HCT116 (cell line): ENCODE measurements at regions not wholly inside any gene's neighbourhood (a gene's known extent, or its start where the extent isn't known, plus 50 kb on each side); places are given as distances from the start of the nearest gene placed in this dataset.
"Not testable (repeated sequence)": the region's sequence is repeated elsewhere in the genome, so short reads cannot be mapped to it uniquely, and the experiment has no call there.

ENCODE experiments used
- ATAC-seq: fragments of 200-7000 bp; cut with Tn5 transposase; 2 replicates; pipeline ENCODE4 v1.9.1; 2020; ENCODE audit warnings: mild to moderate bottlenecking, moderate library complexity
- BruUV-seq: library from RNA; stranded (reverse); fragments of 400-500 nt; replicated peaks from 2 replicates; lab custom pipeline; 2021; lab: Mats Ljungman, UMichigan
- CTCF ChIA-PET: fragments of 300-600 bp; sonication (Branson Sonifier 250); formaldehyde crosslinking; loops from one replicate; lab custom pipeline; 2021; ENCODE audit warnings: antibody characterized with exemption; lab: Charles Lee
- POLR2A ChIA-PET: fragments of 300-600, 350-600 bp; sonication (Branson Sonifier 250); formaldehyde crosslinking; loops from one replicate; lab custom pipeline; 2021; ENCODE audit warnings: antibody characterized with exemption; lab: Charles Lee
- RAD21 ChIA-PET, 2 experiments: fragments of 300-600 bp; sonication (Branson Sonifier 250); formaldehyde crosslinking; loops; one replicate each; lab custom pipeline; 2023; ENCODE audit warnings: low total read pairs in 2 of 2; ENCODE audit not compliant: uncharacterized antibody in 2 of 2, unreplicated experiment in 2 of 2, low non-redundant PET in 1 of 2; lab: Charles Lee
- DNase-seq: peaks from one replicate; pipeline ENCODE4 v3.0.0-alpha.2; 2010; ENCODE audit warnings: low read depth, low spot score
- H2AFZ ChIP-seq: fragments of 200-600 bp; shearing (Covaris generic), sonication (generic); 2 replicates; pipeline ENCODE4 v1.6.1; 2017; ENCODE audit warnings: low read depth, mixed run types, mixed read lengths, antibody characterized with exemption, low read length; ENCODE audit not compliant: poor library complexity, severe bottlenecking
- H3K27ac ChIP-seq: 2 replicates; pipeline ENCODE4 v1.5.1; 2012; ENCODE audit warnings: low read depth, low read length
- H3K27me3 ChIP-seq: fragments of 200-600 bp; sonication (generic); 2 replicates; pipeline ENCODE4 v1.6.1; 2016; ENCODE audit warnings: mixed run types, low read length, mixed read lengths; ENCODE audit not compliant: insufficient read depth
- H3K36me3 ChIP-seq, 2 experiments: fragments of 200-500 bp in 1 of 2; fragments of 200-600 bp in 1 of 2; sonication (Bioruptor generic) in 1 of 2; sonication (generic) in 1 of 2; 2 replicates each; pipeline versions ENCODE4 v1.5.1 to v1.6.1; 2014 to 2016; ENCODE audit warnings: low read length in 2 of 2, inconsistent platforms in 1 of 2, mixed read lengths in 1 of 2, mixed run types in 1 of 2; ENCODE audit not compliant: insufficient read depth in 2 of 2, control insufficient read depth in 1 of 2
- H3K4me1 ChIP-seq, 2 experiments: fragments of 200-600 bp in 1 of 2; sonication (generic) in 1 of 2; 2 replicates each; pipeline versions ENCODE4 v1.5.1 to v1.6.1; 2012 to 2017; ENCODE audit warnings: low read length in 2 of 2, inconsistent platforms in 1 of 2, mild to moderate bottlenecking in 1 of 2, mixed read lengths in 1 of 2, mixed run types in 1 of 2, moderate library complexity in 1 of 2; ENCODE audit not compliant: insufficient read depth in 2 of 2, control insufficient read depth in 1 of 2
- H3K4me2 ChIP-seq: fragments of 200-600 bp; sonication (generic); 2 replicates; pipeline ENCODE4 v1.6.1; 2017; ENCODE audit warnings: mixed run types, low read length, mixed read lengths
- H3K4me3 ChIP-seq, 2 experiments: fragments of 200-600 bp in 1 of 2; sonication (generic) in 1 of 2; replicated peaks in 1 of 2; 2 replicates each; pipeline ENCODE4 v1.5.1; 2011 to 2016; ENCODE audit warnings: low read length in 2 of 2, control low read depth in 1 of 2, low read depth in 1 of 2, mild to moderate bottlenecking in 1 of 2, mixed read lengths in 1 of 2, mixed run types in 1 of 2
- H3K79me2 ChIP-seq: fragments of 200-600 bp; sonication (generic); 2 replicates; pipeline ENCODE4 v1.6.1; 2017; ENCODE audit warnings: mild to moderate bottlenecking, mixed run types, low read length, moderate library complexity, mixed read lengths; ENCODE audit not compliant: insufficient read depth
- H3K9ac ChIP-seq: fragments of 200-600 bp; sonication (generic); 2 replicates; pipeline ENCODE4 v1.6.1; 2016; ENCODE audit warnings: low read length, mixed read lengths
- H3K9me2 ChIP-seq: fragments of 200-600 bp; sonication (generic), shearing (Covaris generic); 2 replicates; pipeline ENCODE4 v1.6.1; 2017; ENCODE audit warnings: mixed run types, mild to moderate bottlenecking, moderate library complexity; ENCODE audit not compliant: insufficient read depth
- H3K9me3 ChIP-seq, 2 experiments: fragments of 200-500 bp in 1 of 2; fragments of 200-600 bp in 1 of 2; sonication (Bioruptor generic) in 1 of 2; sonication (generic) in 1 of 2; 2 replicates each; pipeline ENCODE4 v1.6.1; 2014 to 2017; ENCODE audit warnings: low read length in 2 of 2, mixed read lengths in 2 of 2, inconsistent platforms in 1 of 2, low read depth in 1 of 2, mild to moderate bottlenecking in 1 of 2, mixed run types in 1 of 2, moderate library complexity in 1 of 2; ENCODE audit not compliant: control insufficient read depth in 1 of 2, insufficient read depth in 1 of 2
- H4K20me1 ChIP-seq: fragments of 200-600 bp; sonication (generic), shearing (Covaris generic); 2 replicates; pipeline ENCODE4 v1.6.1; 2017; ENCODE audit warnings: mixed run types, mild to moderate bottlenecking, moderate library complexity; ENCODE audit not compliant: insufficient read depth
- CTCF ChIP-seq, 3 experiments: fragments of 200-600 bp in 1 of 3; sonication (generic) in 1 of 3; IDR thresholded peaks in 2 of 3; conservative IDR thresholded peaks in 1 of 3; 2 replicates each; pipeline ENCODE4 v1.5.1; 2012 to 2017; ENCODE audit warnings: low read depth in 2 of 3, low read length in 2 of 3, antibody characterized with exemption in 1 of 3, borderline replicate concordance in 1 of 3, control low read depth in 1 of 3, mild to moderate bottlenecking in 1 of 3, mixed read lengths in 1 of 3, mixed run types in 1 of 3, moderate library complexity in 1 of 3; ENCODE audit not compliant: insufficient read depth in 1 of 3
- ELF1 ChIP-seq: IDR thresholded peaks from 2 replicates; pipeline ENCODE4 v1.6.1; 2012; ENCODE audit warnings: low read depth, borderline replicate concordance
- EZH2 ChIP-seq: fragments of 200-600 bp; sonication (generic); IDR thresholded peaks from 2 replicates; pipeline ENCODE4 v1.6.1; 2017; ENCODE audit warnings: antibody characterized with exemption, mixed run types
- RAD21 ChIP-seq: IDR thresholded peaks from 2 replicates; pipeline ENCODE4 v1.6.1; 2012; ENCODE audit warnings: low read depth, mild to moderate bottlenecking
- SIN3A ChIP-seq: IDR thresholded peaks from 2 replicates; pipeline ENCODE4 v1.6.1; 2012; ENCODE audit warnings: low read depth
- TCF7L2 ChIP-seq: IDR thresholded peaks from 2 replicates; pipeline ENCODE4 v1.7.0; 2011; ENCODE audit warnings: borderline replicate concordance, inconsistent platforms; ENCODE audit not compliant: insufficient read depth, insufficient read length; ENCODE audit errors: extremely low read depth
- YY1 ChIP-seq: IDR thresholded peaks from 2 replicates; pipeline ENCODE4 v1.6.1; 2011; ENCODE audit warnings: low read length, low read depth, moderate library complexity, mild to moderate bottlenecking; ENCODE audit not compliant: insufficient replicate concordance; ENCODE audit errors: extremely low read depth
- intact Hi-C: fragments of 100-400 bp; cut with micrococcal nuclease; formaldehyde crosslinking; loops from 2 replicates; pipeline ENCODE4 v1.10.0; 2022

GRCh38 chr3:98705694-98706093, 57.4 kb upstream of the ST3GAL6 start:
- CTCF ChIA-PET = no interaction called here
- no TSS peak for BruUV-seq
- Histone ChIP-seq H3K27ac (no peak overlapping the region), H3K9ac (no peak overlapping the region), H3K9me2 (no peaks in the 10 kb centered on the region), H3K9me3 (no peaks in the 10 kb centered on the region), H3K4me2 (no peak overlapping the region), H3K36me3 (no peaks in the 10 kb centered on the region), H3K79me2 (no peaks in the 10 kb centered on the region), H3K4me3 (no peak overlapping the region), H3K27me3 (no peaks in the 10 kb centered on the region), H3K4me1 (no peaks in the 10 kb centered on the region), H4K20me1 (no peaks in the 10 kb centered on the region), H2AFZ (no peak overlapping the region)
- POLR2A ChIA-PET = no interaction called here
- RAD21 ChIA-PET = no interaction called here
- peak; percentile 50; the same call in 1 of the 2 replicates for ATAC-seq
- DNase-seq = no peak
- intact Hi-C loops = no loop called here
- TF ChIP-seq RAD21 (peak; percentile 46), TCF7L2 (no peak), CTCF (IDR thresholded peaks at IDR 0.05 in 2 of 3, conservative IDR thresholded peaks at IDR 0.05 in 1 of 3; ENCODE audit: borderline replicate concordance in 1 of 3, insufficient read depth in 1 of 3, low read depth in 2 of 3, low read length in 2 of 3) (peak; percentile 19 to 36 (median 29); a peak in 3 of 6 replicates), EZH2 (no peak), SIN3A (no peak), YY1 (no peak), ELF1 (no peak)

- intact Hi-C loops, H3K9ac ChIP-seq, H3K27me3 ChIP-seq, H2AFZ ChIP-seq, H3K9me2 ChIP-seq, POLR2A ChIA-PET, RAD21 ChIA-PET, H3K36me3 ChIP-seq, DNase-seq, H3K4me2 ChIP-seq, H4K20me1 ChIP-seq, H3K4me1 ChIP-seq, H3K79me2 ChIP-seq, H3K4me3 ChIP-seq, BruUV-seq, CTCF ChIA-PET, H3K9me3 ChIP-seq, ATAC-seq, H3K27ac ChIP-seq: not testable (repeated sequence)
Measured at GRCh38 chr3:98708681-98709080, 54.5 kb upstream of the ST3GAL6 start.
